HG03521 (cell line): ENCODE measurements at regions not wholly inside any gene's neighbourhood (a gene's known extent, or its start where the extent isn't known, plus 50 kb on each side); places are given as distances from the start of the nearest gene placed in this dataset.
"Not testable (repeated sequence)": the region's sequence is repeated elsewhere in the genome, so short reads cannot be mapped to it uniquely, and the experiment has no call there.

Experiments used
- ATAC-seq: cut with Tn5 transposase; IDR thresholded peaks from one replicate; pipeline ENCODE4 v1.9.1; 2021; ENCODE audit warnings: mild to moderate bottlenecking, moderate library complexity; ENCODE audit not compliant: unreplicated experiment

DNA sequence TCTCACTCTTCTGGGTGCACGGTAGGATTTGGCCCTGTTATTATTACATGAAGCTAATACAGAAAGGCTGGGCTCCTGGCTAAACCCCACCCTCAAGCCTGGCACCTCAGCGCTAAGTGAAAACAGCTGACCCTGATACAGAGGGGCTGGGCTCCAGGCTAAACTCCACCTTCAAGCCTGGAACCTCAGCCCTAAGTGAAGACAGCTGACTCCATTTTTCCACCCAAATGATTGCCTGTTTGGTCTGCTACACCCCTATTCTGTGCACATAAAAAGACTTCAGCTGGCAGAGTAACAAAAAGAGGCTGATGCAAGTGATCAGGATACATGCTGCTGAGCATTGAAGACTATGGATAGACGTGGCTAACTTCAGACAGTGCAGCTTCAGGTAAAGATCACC lies 148.4 kb upstream of the CLINT1 start:
- no peak for ATAC-seq

GRCh38 chr5:157999696-158000095 lies 140.8 kb upstream of the CLINT1 start:
- ATAC-seq: no peak

- no peak for ATAC-seq
Measured at GRCh38 chr5:157997991-157998504, 139.1 kb upstream of the CLINT1 start.

- ATAC-seq: peak; percentile 80
Measured at GRCh38 chr5:157994906-157995519, 136.1 kb upstream of the CLINT1 start.

DNA sequence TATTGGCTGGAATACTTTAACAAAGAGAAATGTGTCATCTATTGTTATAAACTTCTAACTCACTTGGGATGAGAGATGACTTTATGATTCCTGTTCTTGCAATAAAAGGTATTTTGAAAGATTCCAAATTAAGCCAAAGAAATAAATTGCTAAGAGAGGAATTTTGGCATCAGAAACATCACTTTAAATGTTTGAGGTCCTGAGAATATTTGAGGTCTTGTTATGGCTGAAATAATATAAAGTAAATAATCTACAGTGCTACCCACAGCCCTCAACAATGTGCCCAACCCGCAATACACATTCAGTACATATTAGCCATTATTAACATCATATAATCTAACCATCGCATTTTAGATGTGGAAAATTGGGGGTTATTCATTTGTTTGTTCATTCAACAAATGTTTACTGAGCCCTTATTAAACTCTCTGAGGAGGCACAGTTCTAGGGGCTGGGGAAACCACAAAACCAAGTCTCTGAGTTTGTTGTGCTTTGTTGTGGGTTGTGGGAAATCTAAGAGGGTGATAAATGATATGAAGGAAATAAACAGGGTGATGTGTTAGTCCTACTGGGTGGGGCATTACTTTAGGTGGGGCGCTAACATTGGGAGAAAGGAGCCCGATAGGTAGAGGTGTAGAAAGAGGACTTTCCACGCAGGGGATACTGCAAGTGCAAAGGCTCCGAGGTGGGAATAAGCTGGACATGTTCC lies 135.2 kb upstream of the CLINT1 start:
- ATAC-seq: no peak

GRCh38 chr5:157993201-157993600 lies 134.3 kb upstream of the CLINT1 start:
- no peak for ATAC-seq

GRCh38 chr5:157990583-157991181 lies 131.7 kb upstream of the CLINT1 start:
- ATAC-seq: no peak

- ATAC-seq: no peak
Measured at GRCh38 chr5:157989296-157989695, 130.4 kb upstream of the CLINT1 start.

DNA sequence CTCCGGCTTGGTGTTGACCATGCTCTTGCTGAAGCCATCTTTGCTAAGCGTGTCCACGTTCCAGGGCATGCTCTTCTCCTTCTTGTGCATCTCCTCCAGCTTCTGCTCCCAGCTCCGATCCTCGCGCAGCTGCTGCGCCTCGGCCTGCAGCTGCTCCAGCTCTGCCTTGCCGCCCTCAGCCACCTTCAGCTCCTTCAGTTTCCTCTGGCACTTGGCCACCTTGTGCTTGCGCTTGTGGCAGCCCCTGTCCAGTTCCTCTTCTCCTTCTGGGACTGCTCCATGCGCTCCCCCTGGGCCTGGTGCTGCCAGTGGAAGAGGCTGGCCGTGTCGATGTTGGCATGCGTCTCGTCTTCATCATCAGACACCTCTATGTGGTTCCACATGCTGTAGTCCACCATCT lies 128.3 kb upstream of the CLINT1 start:
- no peak for ATAC-seq

DNA sequence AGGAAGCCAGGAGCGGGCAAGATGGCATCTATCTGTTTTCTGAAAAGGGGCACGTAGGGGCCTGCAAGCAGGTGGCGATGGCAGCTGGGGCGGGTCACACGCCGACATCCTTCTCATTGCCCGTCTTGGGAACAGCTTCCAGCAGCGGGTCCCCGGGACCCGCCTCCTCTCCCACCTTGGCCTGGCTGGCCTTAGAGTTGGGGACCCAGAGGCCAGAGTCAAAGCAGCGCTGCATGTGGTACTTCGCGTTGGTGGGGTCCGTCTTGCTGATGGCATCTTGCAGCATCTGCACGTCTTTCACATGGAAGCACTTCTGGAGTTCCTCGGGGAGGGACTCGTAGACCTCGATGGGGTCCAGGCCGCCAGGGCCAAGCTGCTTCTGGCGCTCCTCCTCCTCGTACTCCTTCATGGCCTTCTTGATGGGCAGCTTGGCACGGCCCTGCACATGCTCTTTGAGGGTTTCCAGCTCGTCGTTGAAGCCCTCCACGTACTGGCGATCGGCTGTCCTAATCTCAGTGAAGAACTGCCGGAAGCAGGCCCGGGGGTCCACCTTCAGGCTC lies 127.6 kb upstream of the CLINT1 start:
- no peak for ATAC-seq

GRCh38 chr5:157984611-157985010 lies 125.7 kb upstream of the CLINT1 start:
- no peak for ATAC-seq

GRCh38 chr5:157983906-157984551 lies 125.1 kb upstream of the CLINT1 start:
- ATAC-seq: no peak

- no peak for ATAC-seq
Measured at GRCh38 chr5:157978061-157978460, 119.1 kb upstream of the CLINT1 start.

GRCh38 chr5:157976429-157976828 lies 117.5 kb upstream of the CLINT1 start:
- no peak for ATAC-seq

DNA sequence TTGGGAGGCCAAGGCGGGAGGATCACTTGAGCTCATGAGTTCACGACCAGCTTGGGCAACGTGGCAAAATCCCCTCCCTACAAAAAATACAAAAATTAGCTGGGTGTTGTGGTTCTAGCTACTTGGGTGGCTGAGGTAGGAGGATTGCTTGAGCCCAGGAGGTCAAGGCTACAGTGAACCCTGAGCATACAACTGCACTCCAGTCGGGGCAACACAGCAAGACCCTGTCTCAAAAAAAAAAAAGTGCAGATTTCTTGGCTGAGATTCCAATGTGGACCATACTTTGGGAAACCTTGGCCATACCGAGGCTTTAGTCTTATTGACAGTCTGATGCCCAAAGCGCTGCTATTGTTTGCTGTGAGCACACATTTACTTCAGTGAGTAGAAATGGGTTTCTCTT lies 113.6 kb upstream of the CLINT1 start:
- ATAC-seq: no peak

- no peak for ATAC-seq
Measured at GRCh38 chr5:157971571-157972216, 112.7 kb upstream of the CLINT1 start.

DNA sequence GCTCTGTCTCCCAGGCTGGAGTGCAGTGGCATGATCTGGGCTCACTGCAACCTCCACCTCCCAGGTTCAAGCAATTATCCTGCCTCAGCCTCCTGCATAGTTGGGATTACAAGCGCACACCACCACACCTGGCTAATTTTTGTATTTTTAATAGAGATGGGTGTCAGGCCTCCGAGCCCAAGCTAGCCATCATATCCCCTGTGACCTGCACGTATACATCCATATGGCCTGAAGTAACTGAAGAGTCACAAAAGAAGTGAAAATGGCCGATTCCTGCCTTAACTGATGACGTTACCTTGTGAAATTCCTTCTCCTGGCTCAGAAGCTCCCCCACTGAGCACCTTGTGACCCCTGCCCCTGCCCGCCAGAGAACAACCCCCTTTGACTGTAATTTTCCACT lies 109.6 kb upstream of the CLINT1 start:
- ATAC-seq: not testable (repeated sequence)

DNA sequence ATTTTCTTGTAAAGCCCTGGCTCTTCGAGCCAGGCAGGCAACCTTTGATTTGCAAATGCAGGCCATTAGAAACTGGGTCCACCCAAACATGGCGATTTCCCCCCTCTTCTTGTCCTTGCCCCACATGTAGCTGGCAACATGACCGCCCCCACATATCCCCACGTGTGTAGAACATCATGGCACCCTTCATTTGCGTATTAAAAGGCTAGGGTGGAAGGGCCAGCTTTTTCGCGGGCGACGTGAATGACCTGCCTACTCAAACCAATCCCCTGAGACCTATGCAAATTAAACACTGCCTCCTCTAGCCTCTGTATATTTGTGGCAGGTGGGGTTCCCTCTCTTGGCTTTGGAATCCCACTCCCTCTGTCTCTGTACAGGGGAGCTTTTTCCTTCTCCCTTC lies 107.0 kb upstream of the CLINT1 start:
- ATAC-seq: no peak

DNA sequence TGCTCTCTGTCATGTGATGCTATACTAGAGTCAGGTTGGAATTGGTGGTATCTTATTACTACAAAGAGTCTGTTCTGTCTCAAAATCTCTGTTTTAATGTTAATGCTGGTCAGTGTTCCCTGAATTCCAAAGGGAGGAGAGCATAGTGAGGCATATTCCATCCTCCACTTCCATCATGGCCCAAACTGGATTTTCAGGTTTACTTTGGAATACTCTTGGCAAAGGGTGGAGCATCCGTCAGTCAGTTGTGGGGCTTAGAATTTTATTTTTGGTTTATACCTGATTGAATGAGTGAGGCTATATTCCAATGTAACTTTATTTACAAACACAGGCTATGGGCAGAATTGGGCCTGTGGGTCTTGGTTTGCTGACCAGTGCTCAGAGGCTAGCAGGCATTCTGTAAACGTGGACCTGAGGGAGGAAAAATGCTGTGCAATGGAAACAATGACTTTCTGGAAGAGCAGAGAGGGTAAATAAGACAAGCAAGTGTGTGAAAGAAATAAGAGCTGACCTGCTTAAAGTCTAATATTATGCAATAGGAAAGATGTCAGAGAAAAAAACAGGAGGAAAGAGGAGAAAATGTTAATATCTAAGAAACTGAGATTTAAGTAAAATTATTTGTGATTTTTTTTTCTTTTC lies 106.2 kb upstream of the CLINT1 start:
- no peak for ATAC-seq

- ATAC-seq: no peak
Measured at GRCh38 chr5:157963761-157964160, 104.8 kb upstream of the CLINT1 start.
